Astrocyte of the cerebellum (primary cell): ENCODE measurements at regions not wholly inside any gene's neighbourhood (a gene's known extent, or its start where the extent isn't known, plus 50 kb on each side); places are given as distances from the start of the nearest gene placed in this dataset.

Experiments used
- DNase-seq: peaks from one replicate; pipeline ENCODE4 v3.0.0-alpha.2; 2011; ENCODE audit warnings: low read depth
- H3K4me3 ChIP-seq: 2 replicates; pipeline ENCODE4 v1.5.1; 2011; ENCODE audit warnings: mild to moderate bottlenecking, low read depth, low read length, moderate library complexity
- in situ Hi-C: cut with HindIII; loops from 2 replicates; pipeline ENCODE4 v1.10.0; 2017; ENCODE audit warnings: low sequenced_read_pairs
- TF ChIP-seq, protein P1 (sequence below): IDR thresholded peaks from 2 replicates; pipeline ENCODE4 v1.5.1; 2012; ENCODE audit warnings: low read length, low read depth, moderate library complexity, mild to moderate bottlenecking; ENCODE audit errors: missing control alignments

- no peak overlapping the region for H3K4me3 ChIP-seq
- TF ChIP-seq, protein P1, sequence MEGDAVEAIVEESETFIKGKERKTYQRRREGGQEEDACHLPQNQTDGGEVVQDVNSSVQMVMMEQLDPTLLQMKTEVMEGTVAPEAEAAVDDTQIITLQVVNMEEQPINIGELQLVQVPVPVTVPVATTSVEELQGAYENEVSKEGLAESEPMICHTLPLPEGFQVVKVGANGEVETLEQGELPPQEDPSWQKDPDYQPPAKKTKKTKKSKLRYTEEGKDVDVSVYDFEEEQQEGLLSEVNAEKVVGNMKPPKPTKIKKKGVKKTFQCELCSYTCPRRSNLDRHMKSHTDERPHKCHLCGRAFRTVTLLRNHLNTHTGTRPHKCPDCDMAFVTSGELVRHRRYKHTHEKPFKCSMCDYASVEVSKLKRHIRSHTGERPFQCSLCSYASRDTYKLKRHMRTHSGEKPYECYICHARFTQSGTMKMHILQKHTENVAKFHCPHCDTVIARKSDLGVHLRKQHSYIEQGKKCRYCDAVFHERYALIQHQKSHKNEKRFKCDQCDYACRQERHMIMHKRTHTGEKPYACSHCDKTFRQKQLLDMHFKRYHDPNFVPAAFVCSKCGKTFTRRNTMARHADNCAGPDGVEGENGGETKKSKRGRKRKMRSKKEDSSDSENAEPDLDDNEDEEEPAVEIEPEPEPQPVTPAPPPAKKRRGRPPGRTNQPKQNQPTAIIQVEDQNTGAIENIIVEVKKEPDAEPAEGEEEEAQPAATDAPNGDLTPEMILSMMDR, result no peak
- DNase-seq, result no peak
- in situ Hi-C loops, result no loop called here
Observed at GRCh38 chr4:35739308-35739707, 505.0 kb downstream of the ARAP2 start.

DNA sequence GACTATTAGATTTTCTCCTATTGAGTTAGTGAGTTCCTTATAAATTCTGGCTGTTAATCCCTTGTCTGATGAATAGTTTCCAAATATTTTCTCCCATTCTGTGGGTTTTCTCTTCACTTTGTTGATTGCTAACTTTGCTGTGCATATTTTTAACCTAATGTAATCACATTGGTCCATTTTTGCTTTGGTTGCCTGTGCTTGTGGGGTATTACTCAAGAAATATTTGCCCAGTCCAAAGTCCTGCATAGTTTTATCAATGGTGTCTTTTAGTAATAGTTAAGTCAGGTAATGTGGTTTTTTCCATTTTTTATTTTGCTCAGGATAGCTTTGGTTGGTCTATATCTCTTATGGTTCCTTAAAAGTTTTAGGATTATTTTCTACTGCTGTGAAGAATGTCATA, 490.3 kb downstream of the ARAP2 start:
- TF ChIP-seq, protein P1, result no peak
- H3K4me3 ChIP-seq, result no peak overlapping the region
- in situ Hi-C loops, result no loop called here
- DNase-seq, result no peak

DNA sequence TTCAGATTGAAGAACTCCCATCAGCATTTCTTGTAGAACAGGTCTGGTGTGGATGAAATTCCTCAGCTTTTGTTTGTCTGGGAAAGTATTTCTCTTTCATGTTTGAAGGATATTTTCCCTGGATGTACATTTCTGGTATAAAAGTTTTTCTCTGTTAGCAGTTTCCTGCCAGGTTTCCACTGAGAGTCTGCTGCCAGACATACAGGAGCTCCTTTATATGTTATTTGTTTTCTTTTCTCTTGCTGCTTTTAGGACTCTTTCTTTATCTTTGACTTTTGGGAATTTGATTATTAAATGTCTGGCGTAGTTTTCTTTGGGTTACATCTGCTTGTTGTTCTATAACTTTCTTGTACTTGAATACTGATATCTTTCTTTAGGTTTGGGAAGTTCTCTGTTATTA, 486.5 kb downstream of the ARAP2 start:
- TF ChIP-seq, protein P1, result no peak
- in situ Hi-C loops, result no loop called here
- no peak overlapping the region for H3K4me3 ChIP-seq
- DNase-seq, result no peak

GRCh38 chr4:35760807-35761206, 483.5 kb downstream of the ARAP2 start:
- DNase-seq, result no peak
- H3K4me3 ChIP-seq, result no peak overlapping the region
- in situ Hi-C loops, result no loop called here
- TF ChIP-seq, protein P1, result no peak

GRCh38 chr4:35771571-35771970, 472.7 kb downstream of the ARAP2 start:
- no peak for DNase-seq
- in situ Hi-C loops, result no loop called here
- no peak overlapping the region for H3K4me3 ChIP-seq
- TF ChIP-seq, protein P1, result no peak

DNA sequence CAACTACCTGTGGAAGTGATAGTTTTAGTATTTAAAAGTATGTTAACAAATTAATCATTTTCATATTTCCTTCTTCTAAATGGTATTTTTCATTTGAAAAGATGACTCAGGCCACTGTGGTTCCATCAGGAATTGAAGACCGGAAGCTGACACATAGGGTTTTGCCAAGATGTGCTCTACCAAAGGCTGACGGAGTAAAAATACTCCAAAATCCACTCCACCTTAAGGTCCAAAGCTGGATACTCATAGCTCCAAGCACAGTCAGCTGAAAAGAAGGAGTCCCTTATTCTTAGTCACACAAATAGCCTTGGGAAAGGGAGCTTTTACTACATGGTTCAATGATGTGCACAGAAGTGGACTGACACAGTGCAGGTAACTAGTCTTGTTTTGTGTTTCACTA, 472.0 kb downstream of the ARAP2 start:
- TF ChIP-seq, protein P1, result no peak
- H3K4me3 ChIP-seq, result no peak overlapping the region
- in situ Hi-C loops, result no loop called here
- no peak for DNase-seq
